GM18520 (cell line): ENCODE measurements at regions not wholly inside any gene's neighbourhood (a gene's known extent, or its start where the extent isn't known, plus 50 kb on each side); places are given as distances from the start of the nearest gene placed in this dataset.
A peak's percentile ranks its signal among the peaks of the same experiment; 100 is the strongest.

Source experiments
- ATAC-seq: cut with Tn5 transposase; IDR thresholded peaks from one replicate; pipeline ENCODE4 v1.9.1; 2021; ENCODE audit not compliant: unreplicated experiment

DNA sequence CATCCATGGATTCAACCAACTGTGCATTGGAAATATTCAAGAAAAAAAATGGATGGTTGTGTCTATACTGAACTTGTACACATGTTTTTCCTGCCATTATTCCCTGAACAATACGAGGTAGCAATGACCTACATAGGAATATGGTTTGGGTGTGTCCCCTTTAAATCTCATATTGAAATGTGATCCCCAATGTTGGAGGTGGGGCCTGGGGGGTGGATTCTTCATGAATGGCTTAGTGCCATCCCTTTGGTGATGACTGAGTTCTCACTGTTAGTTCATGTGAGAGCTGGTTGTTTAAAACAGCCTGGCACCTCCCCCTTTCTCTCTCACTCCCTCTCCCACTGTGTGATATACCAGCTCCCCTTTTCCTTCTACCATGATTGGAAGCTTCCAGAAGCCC, 139.8 kb upstream of the BACH2 start:
- no peak for ATAC-seq

DNA sequence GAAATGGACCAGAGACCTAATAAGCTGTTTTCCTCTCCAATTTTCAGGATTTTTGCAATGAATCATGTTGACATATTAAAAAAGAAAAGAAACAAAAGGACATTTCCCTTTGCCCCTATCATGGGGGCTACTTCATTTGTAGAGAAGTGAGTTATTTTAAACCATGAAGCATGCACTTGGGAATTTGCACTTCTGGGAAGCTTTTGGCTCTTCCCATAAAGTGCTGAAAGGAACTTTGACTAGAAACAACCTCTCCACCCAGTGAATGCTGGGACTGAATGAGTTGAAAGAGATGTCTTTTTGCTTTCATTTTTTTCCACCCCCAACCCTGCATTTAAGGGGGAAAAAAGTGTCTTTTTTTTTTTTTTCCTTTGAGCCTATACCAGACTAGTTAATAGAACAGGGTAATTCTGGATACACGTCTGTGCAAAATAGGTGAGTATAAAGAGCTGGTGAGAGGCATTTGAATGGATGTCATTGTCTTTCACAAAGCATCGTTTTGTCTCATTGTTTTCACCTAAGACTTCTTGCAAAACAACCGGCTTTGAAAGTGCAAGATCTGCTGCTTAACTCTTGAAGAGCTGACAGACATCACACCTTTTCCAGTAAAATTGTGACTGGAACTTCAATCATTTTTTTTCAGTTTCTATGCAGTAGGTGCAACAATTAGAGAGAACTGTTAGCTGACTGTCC, 138.7 kb upstream of the BACH2 start:
- ATAC-seq, result no peak

DNA sequence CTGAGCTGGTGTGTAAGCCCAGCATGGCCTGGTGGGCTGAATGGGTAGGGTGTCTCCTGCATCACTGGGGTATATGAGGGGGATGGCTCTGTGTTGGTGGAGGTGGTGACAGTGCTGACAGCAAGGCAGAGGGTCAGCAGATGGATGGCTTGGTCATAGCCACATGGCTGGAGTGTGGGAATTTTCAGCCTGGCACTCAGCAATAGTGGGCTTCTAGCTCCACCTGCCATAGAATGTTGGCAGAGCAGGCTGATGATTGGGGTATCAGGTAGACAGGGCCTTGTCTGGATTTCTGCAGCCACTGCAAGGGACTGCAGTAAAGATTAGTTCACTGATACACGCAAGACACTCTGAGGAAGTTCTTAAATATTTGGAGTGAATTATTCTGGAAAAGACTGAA, 137.5 kb upstream of the BACH2 start:
- no peak for ATAC-seq

DNA sequence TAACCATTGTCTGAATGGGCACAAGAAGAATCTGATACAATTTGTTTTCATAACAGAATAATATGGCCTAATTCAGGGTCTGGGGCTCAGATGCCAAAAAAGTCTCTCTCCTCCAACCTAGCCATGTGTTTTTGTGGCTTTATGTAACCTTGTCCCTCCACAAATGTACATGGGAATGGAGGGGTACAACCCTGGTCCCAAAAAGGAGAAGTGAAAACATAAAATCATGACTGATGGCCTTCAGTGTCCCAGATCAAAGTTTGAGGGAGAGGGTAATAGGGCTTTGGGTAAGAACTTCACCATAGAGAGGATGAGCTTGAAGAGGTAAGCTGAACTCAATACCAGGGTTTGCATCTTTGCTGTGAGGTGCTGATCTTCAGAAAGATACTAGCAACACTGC, 136.3 kb upstream of the BACH2 start:
- ATAC-seq, result no peak

DNA sequence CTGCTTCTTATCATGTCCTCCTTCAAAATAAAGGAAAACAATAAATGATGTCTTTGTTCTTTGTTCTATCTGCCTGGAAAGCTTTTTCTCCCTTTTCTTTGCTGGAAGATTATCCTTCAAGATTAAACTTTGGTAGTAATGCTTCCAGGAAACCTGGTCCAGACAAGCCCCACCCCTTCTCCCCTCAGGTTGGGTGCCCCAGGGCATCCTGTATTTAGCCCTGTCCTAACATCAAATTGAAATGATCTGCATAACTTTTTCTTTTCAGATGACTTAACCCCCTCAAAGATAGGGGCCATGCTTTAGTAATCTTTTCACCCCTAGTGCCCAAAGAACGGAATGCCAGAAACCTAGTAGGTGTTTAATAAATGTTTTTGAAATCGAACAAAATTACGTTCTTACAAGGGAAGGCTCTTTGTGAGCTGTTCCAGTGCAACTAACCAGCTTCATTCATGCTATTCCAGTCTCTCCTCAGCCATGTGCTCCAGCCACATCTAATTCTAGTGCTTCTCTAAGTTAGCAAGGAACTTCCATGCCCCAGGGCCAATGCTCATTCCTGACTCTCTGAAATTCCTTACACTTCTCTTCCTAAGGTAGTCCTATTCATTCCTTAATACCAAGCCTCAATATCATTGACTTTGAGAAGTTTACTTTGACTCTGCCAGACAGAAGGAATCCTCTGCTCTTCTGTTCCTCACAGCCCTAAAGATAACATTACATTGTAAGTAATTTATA, 135.6 kb upstream of the BACH2 start:
- ATAC-seq, result no peak

DNA sequence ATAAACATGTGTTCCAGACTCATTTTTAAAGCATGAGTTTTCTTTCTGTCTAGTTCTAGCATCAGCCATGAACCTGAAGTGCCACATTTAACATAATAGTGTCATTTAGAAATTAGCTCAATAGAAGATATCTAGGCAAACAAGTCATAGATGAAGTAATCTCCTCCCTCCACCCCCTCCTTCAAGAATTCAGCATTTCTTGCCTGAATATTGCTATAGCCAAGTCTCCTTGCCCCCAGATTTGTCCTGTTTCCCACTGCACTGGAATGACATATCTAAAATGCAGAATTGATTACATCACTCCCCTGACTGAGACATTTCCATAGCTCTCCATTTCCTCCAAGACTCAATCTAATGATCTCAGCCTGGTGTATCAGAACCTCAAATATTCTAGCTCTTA, 134.9 kb upstream of the BACH2 start:
- no peak for ATAC-seq

DNA sequence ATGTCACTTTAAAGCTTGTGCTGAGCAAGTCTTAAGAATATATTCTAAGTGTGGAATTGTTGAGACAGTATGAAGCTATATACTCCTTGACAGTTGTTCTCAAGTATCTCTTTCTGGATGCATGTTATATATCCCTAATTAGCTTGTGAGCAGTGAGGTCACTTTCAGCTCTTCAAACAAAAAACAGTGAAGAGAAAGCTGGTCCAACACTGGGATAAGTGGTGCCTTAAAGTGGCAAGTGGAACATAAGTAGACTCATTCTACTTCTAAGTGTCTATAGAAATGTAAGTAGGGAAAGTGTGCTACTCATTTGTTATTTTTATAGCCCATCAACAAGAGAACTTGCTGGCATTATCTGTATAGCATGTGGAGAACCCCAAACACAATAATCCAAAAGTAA, 133.1 kb upstream of the BACH2 start:
- ATAC-seq, result no peak

DNA sequence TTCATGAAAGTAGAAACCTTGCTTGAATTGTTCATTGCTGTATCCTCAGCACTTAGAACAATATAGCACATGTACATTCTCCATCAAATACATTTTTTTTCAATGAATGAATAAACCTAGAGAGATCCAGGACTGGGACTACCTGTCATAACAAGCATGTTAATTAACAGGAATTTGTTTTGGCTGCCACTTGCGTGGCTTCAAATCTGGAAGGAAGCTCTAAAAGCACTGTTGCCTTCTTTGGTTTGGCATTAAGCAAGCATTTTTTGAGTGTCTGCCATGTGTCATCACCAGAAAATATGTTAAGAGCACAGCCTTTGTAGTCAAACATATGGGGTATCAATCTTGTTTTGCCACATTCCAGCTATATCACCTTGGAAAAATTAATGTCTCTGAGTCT, 131.9 kb upstream of the BACH2 start:
- ATAC-seq, result no peak

DNA sequence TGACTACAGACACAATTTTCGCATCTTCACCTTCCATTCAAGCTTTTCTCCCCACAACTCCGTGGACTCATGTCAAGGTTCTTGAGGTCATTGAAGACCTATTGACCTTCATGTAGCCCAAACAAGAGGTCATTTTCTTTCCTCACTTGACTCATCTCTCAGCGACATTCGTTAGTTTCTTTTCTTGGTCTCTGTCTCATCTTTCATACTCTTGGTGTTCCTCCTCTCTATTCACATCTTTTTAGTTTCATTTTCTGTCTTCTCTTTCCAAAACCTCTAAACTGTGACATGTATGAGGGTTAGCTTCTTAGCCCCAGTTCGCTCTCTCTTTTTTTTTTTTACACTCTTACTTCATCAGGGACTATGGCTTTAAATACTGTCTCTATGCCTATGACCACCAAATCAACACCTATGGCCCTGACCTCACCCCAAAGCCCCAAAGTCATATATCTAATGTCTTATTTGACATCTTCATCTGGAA, 128.6 kb upstream of the BACH2 start:
- ATAC-seq, result peak; percentile 94

DNA sequence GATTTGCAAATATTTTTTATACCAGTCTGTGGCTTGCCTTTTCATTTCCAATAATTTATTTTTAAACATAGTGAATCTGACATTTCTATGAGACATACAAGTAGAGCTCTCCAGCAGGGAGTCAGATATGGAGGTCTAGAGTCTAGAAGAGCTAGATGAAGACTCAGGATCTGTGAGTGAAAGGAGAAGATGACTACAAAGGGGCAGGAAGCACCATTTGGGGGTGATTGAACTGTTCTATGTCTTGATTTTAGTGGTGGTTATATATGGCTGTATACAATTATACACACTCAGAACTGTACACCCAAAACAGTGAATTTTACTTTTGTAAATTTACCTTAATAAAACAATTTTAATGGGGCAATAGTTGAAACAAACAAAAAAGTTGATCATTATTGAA, 127.9 kb upstream of the BACH2 start:
- ATAC-seq, result no peak

DNA sequence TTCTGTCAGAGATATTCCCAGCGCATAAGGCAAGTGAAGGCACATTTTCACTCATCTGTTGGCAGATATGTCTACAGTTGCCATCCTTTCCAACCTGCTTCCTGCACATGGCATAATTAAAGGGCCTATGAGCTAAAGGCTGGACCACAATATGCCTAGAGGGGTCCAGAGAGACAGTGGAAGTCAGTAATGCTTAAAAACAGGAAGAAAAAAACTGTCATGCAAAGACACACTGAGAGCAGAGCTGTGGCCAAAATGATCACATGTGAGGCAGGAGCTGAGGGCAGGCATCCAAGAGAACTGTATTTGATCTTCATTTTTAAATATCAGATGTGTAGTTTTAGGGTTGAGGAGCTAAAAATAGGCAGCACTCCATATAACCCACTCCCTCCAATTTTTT, 125.0 kb upstream of the BACH2 start:
- ATAC-seq, result no peak

DNA sequence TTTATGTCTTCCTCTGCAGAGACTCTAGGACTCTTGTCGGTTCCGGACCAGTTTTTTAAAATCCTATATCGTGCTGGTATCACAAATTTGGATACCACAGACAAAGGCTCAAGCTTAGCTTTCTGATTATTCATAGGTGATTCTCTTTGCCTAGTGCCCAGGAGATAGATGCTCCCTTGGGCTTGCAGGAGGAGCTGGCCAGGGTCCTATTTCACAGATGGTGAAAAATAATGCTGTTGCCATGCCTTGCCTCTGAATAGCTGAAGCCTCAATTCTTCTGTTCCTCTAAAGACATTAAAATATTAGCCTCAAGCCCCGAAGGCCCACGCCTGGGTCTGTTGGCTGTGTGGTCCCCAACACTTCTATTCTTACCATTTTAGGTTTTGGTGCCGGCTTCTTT, 123.9 kb upstream of the BACH2 start:
- ATAC-seq, result no peak

DNA sequence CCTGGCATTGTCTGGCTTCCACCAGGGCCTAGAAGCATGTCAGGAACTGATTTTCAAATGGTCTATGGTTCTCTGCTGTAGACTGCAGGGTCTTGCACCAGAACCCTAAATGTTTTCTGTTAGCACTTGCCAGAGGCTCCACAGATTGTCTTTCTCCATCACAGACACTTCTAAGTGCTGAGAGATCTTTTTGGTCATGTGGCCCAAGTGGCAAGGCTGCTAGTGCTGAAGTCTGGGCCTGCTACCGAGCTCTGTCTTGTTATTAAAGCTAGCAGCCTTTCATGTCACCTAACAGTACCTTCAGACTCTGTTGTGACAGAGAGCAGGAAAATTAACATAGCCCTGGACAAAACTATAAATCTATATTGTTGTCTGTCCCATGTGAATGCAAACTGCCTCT, 120.7 kb upstream of the BACH2 start:
- ATAC-seq, result no peak

DNA sequence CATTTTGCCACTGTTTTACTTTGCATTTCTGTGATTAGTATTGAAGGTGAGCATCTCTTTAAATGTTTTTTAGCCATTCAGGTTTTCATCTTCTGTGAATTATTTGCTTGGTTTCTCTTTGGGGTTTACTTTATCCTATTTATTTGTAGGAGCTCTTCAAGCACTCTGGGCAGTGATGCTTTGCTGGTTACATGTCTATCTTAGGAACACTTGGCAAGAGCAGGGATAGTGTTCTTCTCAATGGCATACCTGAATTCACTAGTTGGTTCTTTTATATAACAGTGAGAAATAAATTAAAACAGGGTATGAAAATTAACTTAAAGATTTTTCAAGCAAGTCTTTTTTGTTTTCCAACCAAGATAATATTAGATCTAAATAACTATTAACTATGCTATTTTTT, 119.7 kb upstream of the BACH2 start:
- ATAC-seq, result no peak

DNA sequence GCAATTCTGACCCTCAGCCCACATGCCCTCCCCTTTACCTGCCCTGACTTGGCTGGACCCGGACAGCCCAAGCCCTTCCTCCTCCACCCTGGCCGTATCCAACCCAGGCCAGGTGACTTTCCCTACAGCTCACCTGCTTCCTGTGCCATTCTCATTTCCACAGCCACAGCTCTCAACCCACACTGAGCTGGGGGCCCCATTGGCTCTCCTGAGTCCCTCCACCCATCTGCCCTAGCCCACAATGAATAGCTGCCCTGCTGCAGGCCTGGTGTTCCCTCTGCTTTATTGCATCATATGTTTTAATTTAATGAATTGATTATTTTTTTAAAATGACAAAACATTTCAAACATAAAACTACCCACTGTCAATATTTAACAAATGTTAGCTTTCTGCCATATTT, 118.5 kb upstream of the BACH2 start:
- ATAC-seq, result no peak

DNA sequence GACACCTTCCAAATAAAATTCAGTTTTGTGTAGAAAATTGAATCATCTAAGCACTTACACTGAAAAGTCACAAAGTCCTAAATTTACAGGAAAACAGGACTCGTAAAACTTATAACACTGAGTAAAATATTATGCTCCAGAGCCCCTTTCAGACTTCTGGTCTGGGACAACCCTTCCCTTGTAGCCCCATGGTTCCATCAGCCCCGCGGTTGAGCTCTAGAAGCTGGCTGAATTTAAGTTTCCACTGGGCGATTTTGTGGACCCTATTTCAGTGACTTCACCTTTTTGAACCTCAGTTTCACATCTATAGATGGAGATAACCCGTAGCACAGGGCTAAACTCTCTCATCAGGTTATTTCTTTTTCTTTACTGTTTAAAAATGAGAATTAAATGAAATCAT, 117.7 kb upstream of the BACH2 start:
- no peak for ATAC-seq

DNA sequence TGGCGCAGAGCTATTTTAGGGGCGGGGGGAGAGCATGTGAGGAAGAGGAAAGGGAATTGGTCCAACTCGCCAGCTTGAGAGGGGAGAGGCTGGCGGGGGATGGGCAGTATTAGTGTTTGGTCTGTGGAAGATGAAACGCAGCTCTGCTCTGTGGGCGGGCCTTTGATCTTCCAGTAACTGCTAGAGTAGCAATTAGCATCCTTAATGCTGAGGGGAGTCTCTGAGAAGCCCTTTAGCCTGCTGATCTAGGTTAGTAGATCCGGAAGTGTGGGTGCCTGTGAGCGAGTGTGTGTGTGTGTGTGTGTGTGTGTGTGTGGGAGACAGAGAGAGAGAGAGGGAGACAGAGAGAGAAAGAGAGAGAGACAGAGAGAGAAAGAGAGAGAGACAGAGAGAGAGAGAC, 117.2 kb upstream of the BACH2 start:
- ATAC-seq, result no peak

DNA sequence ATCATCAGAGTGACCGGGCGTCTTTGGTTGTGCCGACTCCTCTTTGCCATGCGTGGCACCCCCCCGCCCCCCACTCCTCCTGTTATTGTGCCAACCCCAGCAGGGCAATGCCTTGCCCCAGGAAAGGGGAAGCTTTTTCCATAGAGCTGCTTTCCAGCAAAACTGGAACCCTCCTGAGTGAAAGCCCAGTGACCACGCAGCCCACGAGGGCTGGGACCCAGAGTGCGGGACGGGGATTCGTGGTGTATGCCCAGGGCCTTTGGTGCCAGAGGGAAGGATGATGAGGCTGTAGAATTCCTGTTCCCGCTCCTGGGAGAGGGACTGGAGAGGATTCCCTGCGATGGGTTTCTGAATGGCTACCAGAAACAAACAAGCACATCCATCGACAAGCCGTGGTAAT, 116.8 kb upstream of the BACH2 start:
- ATAC-seq, result no peak

DNA sequence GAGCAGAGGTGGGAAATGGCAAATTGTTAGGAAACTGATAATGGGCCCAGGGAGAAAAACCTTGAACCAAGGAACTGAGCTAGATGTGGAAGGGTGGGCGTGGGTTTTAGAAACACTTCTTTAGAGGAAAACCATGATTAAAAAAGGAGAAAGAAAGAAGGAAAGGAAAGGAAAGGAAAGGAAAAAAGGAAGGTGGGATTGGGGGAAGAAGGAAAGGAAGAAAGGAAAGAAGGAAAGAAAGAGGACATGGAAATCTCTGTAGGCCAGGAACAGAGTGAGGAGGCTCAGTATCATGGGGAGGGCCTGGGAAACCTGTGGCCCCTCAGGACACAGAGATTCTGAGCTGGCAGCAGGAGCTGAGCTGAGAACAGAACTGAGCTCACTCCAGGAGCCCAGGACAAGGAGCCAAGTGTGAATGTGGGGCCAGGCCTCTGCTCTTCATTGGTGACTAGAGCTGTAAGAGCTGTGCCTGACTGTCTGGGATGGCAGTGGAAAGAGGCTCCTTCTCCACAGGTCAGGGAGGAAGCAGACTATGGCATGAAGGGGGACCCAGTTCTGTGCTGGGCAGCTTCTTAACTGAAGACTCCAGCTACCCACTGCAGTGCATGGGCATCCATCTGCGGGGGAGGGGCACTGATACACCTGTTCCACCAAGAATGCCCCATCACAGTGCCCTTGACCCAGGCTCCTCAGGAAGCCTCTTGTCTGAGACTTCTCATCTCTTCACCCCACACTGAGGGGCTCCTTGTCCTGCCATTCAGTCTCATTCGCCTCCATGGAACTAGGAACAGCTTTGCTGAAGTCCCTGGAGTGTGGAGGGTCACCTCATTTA, 116.1 kb upstream of the BACH2 start:
- no peak for ATAC-seq

DNA sequence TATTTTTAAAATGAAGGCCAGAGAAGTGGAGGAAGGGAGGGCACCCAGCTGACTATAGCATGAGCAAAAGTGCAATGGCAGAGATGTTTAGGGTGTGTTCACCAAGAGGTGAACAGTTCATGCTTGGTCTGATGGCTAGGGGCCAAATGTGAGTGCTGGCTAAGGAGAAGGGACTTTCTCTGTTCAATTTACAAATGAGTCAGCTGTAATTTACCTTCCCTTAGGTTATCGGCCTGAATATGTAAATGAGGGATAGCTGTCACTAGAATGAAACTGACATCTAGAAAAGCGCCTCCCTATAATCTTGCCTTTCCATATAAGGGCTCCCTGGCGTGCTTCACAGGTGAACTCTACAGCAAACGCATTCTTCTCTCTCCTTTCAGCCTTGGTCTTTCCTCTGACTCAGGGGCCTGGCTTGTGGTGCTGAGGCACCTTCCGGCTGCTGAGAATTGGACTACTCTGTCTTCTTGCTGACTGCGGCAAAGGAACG, 114.7 kb upstream of the BACH2 start:
- peak; percentile 94 for ATAC-seq

DNA sequence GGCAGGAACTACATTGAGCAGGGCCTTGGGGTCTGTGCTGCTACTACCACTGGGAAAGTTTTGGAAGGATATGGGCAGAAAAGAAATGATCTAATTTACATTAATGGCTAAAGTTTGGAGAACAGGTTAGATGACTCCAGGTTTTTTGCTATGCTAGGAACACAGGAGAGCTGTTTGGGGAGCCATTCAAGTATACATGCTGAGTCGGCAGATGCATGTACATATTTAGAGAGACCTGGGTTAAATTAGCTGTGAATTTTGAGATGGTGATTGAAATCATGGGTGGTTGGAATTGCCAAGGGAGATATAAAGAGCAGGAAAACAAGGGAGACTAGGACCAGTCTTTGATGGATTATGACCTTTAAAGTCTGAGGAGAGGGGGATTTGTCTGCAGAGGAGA, 113.1 kb upstream of the BACH2 start:
- ATAC-seq, result no peak

DNA sequence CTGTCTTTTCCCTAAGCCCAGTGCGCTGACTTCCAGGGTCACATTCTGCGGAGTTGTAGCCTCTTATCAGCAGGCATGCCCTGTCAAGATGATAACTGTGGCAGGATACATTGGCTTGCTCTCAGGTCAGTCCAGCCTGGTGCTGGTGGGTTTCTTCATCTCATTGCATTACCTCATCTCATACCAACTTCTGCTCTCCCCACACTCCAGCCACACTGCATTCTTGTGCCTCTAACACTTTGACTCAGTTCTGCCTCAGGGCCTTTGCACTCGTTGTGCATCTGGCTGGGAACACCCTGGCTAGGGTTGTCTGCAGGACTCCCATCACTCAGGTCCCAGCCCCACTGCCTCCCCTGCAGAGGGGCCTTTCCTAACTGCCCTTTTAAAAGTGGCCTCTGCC, 110.3 kb upstream of the BACH2 start:
- no peak for ATAC-seq
